GM03348 (cell line): ENCODE measurements at regions not wholly inside any gene's neighbourhood (a gene's known extent, or its start where the extent isn't known, plus 50 kb on each side); places are given as distances from the start of the nearest gene placed in this dataset.
"Not testable (repeated sequence)": the region's sequence is repeated elsewhere in the genome, so short reads cannot be mapped to it uniquely, and the experiment has no call there.

Source experiments
- DNase-seq: peaks from one replicate; pipeline ENCODE4 v3.0.0; 2012; ENCODE audit warnings: low spot score

DNA sequence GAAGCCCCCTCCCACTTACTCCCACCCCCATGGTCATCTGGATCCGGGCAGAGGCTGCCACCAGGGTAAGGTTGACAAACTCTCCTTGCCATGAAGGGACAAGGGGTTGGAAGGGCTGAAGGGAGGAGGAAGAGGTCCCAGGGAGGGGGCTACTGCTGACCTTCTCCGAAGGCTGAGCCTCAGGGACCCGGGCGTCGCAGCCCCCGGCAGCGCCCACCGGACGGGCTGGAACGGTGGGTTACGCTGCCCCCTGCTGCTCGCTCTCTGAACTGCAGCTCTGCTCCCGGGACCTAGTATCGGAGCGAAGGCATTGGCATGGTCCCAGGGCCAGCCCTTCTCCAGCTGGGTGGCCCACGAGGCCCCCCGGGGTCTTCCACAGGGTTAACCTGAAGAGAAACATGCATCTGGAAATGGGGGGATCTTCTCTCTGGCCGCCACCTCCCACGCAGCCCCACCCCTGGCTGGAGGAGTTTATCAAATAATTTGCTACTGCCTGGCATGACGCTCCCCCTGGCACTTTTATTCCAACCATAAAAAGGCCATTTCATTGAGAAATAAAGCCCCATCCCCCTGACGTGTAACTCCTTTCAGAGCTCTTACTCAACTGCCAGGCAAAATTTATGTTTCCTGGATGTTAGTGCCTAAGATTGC, 70.4 kb upstream of the TARDBP start:
- DNase-seq: peak; percentile 92

- DNase-seq: no peak
Measured at GRCh38 chr1:10942542-10942912, 69.9 kb upstream of the TARDBP start.

- DNase-seq: no peak
Measured at GRCh38 chr1:10943041-10943440, 69.4 kb upstream of the TARDBP start.

GRCh38 chr1:10943991-10944730, 68.3 kb upstream of the TARDBP start:
- peak; percentile 51 for DNase-seq

GRCh38 chr1:10945991-10946509, 66.4 kb upstream of the TARDBP start:
- DNase-seq: no peak

GRCh38 chr1:10947181-10947580, 65.3 kb upstream of the TARDBP start:
- no peak for DNase-seq

- no peak for DNase-seq
Measured at GRCh38 chr1:10947691-10948462, 64.6 kb upstream of the TARDBP start.

DNA sequence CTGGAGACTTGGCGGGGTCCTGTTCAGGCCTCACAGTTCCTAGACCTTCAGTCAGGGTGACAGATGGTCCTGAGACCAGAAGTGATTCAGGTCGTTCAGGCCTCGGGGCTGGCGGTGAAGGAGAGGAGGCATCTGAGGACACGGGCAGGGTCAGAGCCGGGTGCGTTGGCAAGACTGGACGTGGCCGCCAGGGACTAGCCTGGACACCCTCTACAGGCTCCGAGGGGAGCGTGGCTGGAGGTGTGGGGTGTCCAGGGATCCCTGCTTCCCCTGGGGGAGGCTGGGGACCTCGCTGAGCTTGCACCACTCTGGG, 64.0 kb upstream of the TARDBP start:
- DNase-seq: no peak

DNA sequence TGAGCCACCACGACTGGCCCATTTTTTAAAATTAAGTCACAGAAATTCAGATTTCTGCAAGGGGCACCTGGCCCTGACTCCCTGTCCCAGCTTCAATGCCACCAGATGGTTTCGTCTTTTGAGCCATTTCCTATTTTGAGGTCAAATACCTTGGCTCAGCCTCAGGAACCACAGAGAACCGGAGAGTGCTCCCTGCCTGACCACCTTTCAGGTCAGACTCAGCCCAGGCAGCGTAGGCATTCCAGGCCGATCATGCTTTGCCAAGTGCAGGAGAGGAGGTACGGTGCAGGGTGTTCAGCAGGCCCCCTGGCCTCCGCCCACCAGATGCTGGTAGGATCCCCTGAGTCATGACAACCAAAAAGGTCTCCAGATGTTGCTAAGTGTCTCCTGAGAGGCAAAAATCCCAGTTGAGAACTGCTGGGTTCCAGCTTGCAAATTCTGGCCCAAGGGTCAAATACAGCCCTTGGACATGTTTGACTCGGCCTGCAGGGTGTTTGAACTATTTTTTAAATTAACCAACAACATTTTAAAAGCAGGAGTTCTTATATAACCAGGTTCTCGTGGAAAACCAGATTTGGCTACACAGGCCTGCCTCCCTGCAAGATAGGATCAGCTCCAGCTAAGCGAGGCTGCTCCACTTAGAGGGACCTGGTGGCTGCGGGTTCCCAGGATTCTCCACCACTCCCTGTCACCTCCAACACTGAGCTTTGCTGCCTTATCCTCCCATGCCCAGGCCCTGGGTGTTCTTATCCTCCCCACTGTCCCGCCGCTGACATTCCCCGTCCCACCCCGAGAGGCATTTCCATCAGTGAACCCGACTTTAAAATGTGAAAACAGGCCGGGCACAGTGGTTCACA, 61.9 kb upstream of the TARDBP start:
- DNase-seq: no peak

DNA sequence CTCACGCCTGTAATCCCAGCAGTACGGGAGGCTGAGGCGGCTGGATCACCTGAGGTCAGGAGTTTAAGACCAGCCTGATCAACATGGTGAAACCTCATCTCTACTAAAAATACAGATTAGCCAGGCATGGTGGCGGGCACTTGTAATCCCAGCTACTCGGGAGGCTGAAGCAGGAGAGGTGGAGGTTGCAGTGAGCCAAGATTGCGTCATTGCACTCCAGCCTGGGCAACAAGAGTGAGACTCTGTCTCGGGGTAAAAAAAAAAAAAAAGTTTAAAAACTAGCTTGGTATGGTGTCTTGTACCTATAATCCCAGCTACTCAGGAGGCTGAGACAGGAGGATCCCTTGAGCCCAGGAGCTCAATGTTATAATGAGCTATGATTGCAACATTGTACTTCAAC, 61.2 kb upstream of the TARDBP start:
- not testable (repeated sequence) for DNase-seq

GRCh38 chr1:10951961-10952360, 60.5 kb upstream of the TARDBP start:
- DNase-seq: no peak

- no peak for DNase-seq
Measured at GRCh38 chr1:10953505-10954193, 58.8 kb upstream of the TARDBP start.

DNA sequence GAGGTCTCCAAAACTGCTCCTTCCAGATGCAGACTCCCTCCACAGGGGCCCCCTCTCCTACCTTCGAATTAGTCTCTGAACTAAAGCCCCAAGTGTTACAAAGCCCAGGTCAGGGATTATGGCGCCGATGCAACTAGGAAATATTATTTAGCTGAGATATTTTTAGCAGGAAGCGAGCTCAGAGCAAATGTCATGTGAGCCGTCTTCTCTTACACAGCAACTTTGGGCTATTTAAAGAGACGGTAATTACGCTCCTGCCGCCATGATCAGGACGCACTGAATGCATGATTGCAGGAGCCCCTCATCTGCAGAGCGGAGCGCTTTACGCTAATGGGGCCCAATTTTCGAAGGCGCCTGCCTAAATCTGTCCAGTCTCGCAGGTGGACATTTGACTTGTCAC, 55.3 kb upstream of the TARDBP start:
- no peak for DNase-seq

GRCh38 chr1:10958614-10959013, 53.8 kb upstream of the TARDBP start:
- DNase-seq: no peak

DNA sequence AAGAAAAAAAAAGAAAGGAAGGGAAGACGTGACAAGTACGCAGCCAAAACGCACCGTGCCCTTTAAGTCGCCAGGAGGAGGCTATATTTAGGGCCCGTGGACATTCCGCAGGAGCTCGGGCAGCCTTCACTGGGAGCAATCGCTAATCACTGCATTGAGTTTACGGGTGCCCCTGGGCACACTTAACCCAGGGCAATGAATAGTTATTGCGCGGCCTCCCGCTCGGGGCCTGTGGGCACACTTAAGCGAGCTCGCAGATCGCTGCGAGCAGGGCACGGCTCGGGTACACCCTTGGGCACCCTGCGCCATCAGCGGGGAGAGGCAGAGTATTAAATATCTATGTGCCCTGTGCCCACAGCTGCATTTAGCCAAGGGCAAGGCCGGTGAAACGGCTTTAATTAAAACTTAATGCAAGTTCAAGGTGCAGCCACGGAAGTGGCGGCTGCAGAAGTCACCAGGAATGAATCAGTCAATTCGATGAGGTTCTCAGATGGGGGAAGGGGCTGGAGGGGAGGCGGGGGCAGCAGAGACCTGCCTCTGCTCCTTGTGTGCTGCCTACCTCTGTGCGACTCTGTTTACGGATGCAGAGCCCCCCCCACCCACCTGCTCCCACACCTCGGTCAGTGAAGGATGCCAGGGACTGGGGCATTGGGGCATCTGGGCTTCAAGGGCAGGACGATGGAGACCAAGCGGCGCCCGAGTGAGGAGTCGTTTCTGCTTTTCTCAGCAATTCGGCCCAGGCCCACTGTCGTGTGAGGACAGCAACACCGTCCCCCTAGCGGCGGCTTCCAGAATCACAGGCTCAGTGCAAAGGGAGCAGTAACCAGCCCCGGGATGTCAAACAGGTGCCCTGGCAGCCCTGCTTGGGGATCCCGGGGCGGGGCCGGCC, 51.8 kb upstream of the TARDBP start:
- peak; percentile 89 for DNase-seq

DNA sequence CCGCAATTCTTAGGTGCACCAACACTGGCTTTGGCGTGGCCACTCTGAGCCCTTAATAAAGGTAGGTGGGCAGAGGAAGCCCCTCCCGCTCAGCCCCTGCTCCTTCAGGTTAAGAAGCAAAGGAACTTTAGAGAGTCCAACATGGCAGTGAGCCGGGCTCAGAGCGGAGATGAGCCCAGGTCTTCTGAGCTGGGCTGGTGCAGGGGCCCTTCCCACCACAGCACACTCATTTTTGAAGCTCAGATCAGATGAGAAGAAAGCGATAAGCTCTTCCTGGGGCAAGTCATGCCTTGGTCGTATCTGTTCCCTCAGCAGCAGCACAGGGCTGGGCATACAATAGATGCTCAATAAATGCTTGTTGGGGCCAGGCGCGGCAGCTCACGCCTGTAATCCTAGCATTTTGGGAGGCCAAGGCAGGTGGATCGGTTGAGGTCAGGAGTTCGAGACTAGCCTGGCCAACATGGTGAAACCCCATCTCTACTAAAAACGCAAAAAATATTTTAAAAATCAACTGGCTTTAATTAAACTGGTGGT, 51.1 kb upstream of the TARDBP start:
- DNase-seq: no peak

DNA sequence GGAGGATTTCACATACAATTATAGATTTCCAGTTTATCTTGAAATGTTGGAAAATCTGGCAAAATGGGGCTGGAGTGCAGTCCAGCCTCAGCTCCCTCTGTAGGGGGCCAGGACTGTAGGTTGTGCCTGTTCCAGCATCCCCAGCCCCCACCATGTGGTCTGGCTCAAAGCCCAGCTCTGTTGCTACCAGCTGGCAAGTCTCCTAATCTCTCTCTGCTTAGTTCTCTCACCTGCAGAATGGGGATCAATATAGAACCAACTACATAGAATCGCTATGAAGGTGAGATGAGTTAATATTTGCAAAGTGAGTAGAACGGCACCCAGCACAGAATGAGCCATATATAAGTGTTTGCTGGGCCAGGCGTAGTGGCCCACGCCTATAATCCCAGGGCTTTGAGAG, 50.0 kb upstream of the TARDBP start:
- no peak for DNase-seq
